ENCODE measurements at regions not wholly inside any gene's neighbourhood (a gene's known extent, or its start where the extent isn't known, plus 50 kb on each side); places are given as distances from the start of the nearest gene placed in this dataset.

GRCh38 chr6:117194271-117194670 is 71.1 kb upstream of the VGLL2 start:
- no peak overlapping the region for H3K4me3 ChIP-seq (ENCODE audit: low read depth, low read length)
- no peak for TF ChIP-seq CTCF (IDR thresholded peaks at IDR 0.05; ENCODE audit: insufficient read depth, low read depth, low read length, missing control alignments)
- DNase-seq (ENCODE audit: low read depth), result no peak

GRCh38 chr6:117194978-117195377 is 70.4 kb upstream of the VGLL2 start:
- no peak for TF ChIP-seq CTCF (IDR thresholded peaks at IDR 0.05; ENCODE audit: insufficient read depth, low read depth, low read length, missing control alignments)
- H3K4me3 ChIP-seq (ENCODE audit: low read depth, low read length), result no peak overlapping the region
- no peak for DNase-seq (ENCODE audit: low read depth)

- H3K4me3 ChIP-seq (ENCODE audit: low read depth, low read length), result no peak overlapping the region
- DNase-seq (ENCODE audit: low read depth), result no peak
- no peak for TF ChIP-seq CTCF (IDR thresholded peaks at IDR 0.05; ENCODE audit: insufficient read depth, low read depth, low read length, missing control alignments)
Measured at GRCh38 chr6:117195728-117196127, 69.6 kb upstream of the VGLL2 start.

- no peak for TF ChIP-seq CTCF (IDR thresholded peaks at IDR 0.05; ENCODE audit: insufficient read depth, low read depth, low read length, missing control alignments)
- DNase-seq (ENCODE audit: low read depth), result no peak
- H3K4me3 ChIP-seq (ENCODE audit: low read depth, low read length), result no peak overlapping the region
Measured at GRCh38 chr6:117200067-117200466, 65.3 kb upstream of the VGLL2 start.

- no peak for TF ChIP-seq CTCF (IDR thresholded peaks at IDR 0.05; ENCODE audit: insufficient read depth, low read depth, low read length, missing control alignments)
- H3K4me3 ChIP-seq (ENCODE audit: low read depth, low read length), result no peak overlapping the region
- DNase-seq (ENCODE audit: low read depth), result no peak
Measured at GRCh38 chr6:117204903-117205302, 60.5 kb upstream of the VGLL2 start.

- no peak for TF ChIP-seq CTCF (IDR thresholded peaks at IDR 0.05; ENCODE audit: insufficient read depth, low read depth, low read length, missing control alignments)
- no peak for DNase-seq (ENCODE audit: low read depth)
- no peak overlapping the region for H3K4me3 ChIP-seq (ENCODE audit: low read depth, low read length)
Measured at GRCh38 chr6:117205876-117206275, 59.5 kb upstream of the VGLL2 start.

- no peak overlapping the region for H3K4me3 ChIP-seq (ENCODE audit: low read depth, low read length)
- no peak for TF ChIP-seq CTCF (IDR thresholded peaks at IDR 0.05; ENCODE audit: insufficient read depth, low read depth, low read length, missing control alignments)
- DNase-seq (ENCODE audit: low read depth), result no peak
Measured at GRCh38 chr6:117206522-117206921, 58.8 kb upstream of the VGLL2 start.

Measured in GM12865 (cell line).